Nephron (organoid): ENCODE measurements at regions not wholly inside any gene's neighbourhood (a gene's known extent, or its start where the extent isn't known, plus 50 kb on each side); places are given as distances from the start of the nearest gene placed in this dataset.
"Not testable (repeated sequence)": the region's sequence is repeated elsewhere in the genome, so short reads cannot be mapped to it uniquely, and the experiment has no call there.

Experiments
- H3K27ac Mint-ChIP-seq, 3 experiments: 2 replicates each; pipeline ENCODE4 v1.8.0; 2020; ENCODE audit warnings: mixed read lengths in 3 of 3, mild to moderate bottlenecking in 2 of 3, moderate library complexity in 1 of 3
- H3K27me3 Mint-ChIP-seq: 2 replicates; pipeline ENCODE4 v1.8.0; 2021; ENCODE audit warnings: low read depth, mild to moderate bottlenecking, moderate library complexity, mixed read lengths
- H3K36me3 Mint-ChIP-seq: 2 replicates; pipeline ENCODE4 v1.8.0; 2020; ENCODE audit warnings: low read depth, mixed read lengths
- H3K4me1 Mint-ChIP-seq: 2 replicates; pipeline ENCODE4 v1.8.0; 2020; ENCODE audit warnings: mixed read lengths
- H3K4me3 Mint-ChIP-seq, 3 experiments: 2 replicates each; pipeline ENCODE4 v1.8.0; 2020; ENCODE audit warnings: mild to moderate bottlenecking in 3 of 3, mixed read lengths in 3 of 3, moderate library complexity in 2 of 3
- H3K9me3 Mint-ChIP-seq: 2 replicates; pipeline ENCODE4 v1.8.0; 2020; ENCODE audit warnings: mixed read lengths
- CTCF ChIP-seq, 3 experiments: fragments of 200-600 bp; sonication (generic); IDR thresholded peaks; one replicate each; pipeline ENCODE4 v1.5.0; 2021; ENCODE audit warnings: antibody characterized with exemption in 3 of 3; ENCODE audit not compliant: unreplicated experiment in 3 of 3

GRCh38 chrX:115392871-115393270, 103.4 kb downstream of the LUZP4 start:
- H3K27ac Mint-ChIP-seq, result peak overlapping the region in 1 of 3 experiments; percentile 1
- H3K4me3 Mint-ChIP-seq, result no peak overlapping the region
- H3K27me3 Mint-ChIP-seq, result no peaks in the 10 kb centered on the region
- H3K36me3 Mint-ChIP-seq, result no peaks in the 10 kb centered on the region
- H3K4me1 Mint-ChIP-seq, result peaks cover 36% of the 10 kb centered on the region
- no peak for TF ChIP-seq CTCF (IDR thresholded peaks at IDR 0.05; ENCODE audit: unreplicated experiment in 3 of 3)
- no peaks in the 10 kb centered on the region for H3K9me3 Mint-ChIP-seq

GRCh38 chrX:115393271-115393670, 103.8 kb downstream of the LUZP4 start:
- no peaks in the 10 kb centered on the region for H3K9me3 Mint-ChIP-seq
- TF ChIP-seq CTCF (IDR thresholded peaks at IDR 0.05; ENCODE audit: unreplicated experiment in 3 of 3), result no peak
- no peaks in the 10 kb centered on the region for H3K36me3 Mint-ChIP-seq
- peak overlapping the region in 1 of 3 experiments; percentile 1 for H3K27ac Mint-ChIP-seq
- H3K4me3 Mint-ChIP-seq, result no peak overlapping the region
- H3K27me3 Mint-ChIP-seq, result no peaks in the 10 kb centered on the region
- peaks cover 34% of the 10 kb centered on the region for H3K4me1 Mint-ChIP-seq

- H3K36me3 Mint-ChIP-seq, H3K4me3 Mint-ChIP-seq, H3K9me3 Mint-ChIP-seq, H3K27me3 Mint-ChIP-seq: not testable (repeated sequence)
- Mint-ChIP-seq H3K4me1 (peaks cover 33% of the 10 kb centered on the region), H3K27ac (peak overlapping the region in 2 of 3 experiments; percentile 74 to 78)
These were observed 105.3 kb downstream of the LUZP4 start for GRCh38 chrX:115394806-115395205.

GRCh38 chrX:115399306-115399705, 109.8 kb downstream of the LUZP4 start:
- H3K27me3 Mint-ChIP-seq, result no peaks in the 10 kb centered on the region
- no peaks in the 10 kb centered on the region for H3K9me3 Mint-ChIP-seq
- H3K36me3 Mint-ChIP-seq, result no peaks in the 10 kb centered on the region
- TF ChIP-seq CTCF (IDR thresholded peaks at IDR 0.05; ENCODE audit: unreplicated experiment in 3 of 3), result no peak
- peak overlapping the region in 2 of 3 experiments; percentile 65 to 77 for H3K27ac Mint-ChIP-seq
- peaks cover 44% of the 10 kb centered on the region for H3K4me1 Mint-ChIP-seq
- H3K4me3 Mint-ChIP-seq, result no peak overlapping the region

GRCh38 chrX:115400960-115401359, 111.4 kb downstream of the LUZP4 start:
- TF ChIP-seq CTCF (IDR thresholded peaks at IDR 0.05; ENCODE audit: unreplicated experiment in 3 of 3), result no peak
- peaks cover 38% of the 10 kb centered on the region for H3K4me1 Mint-ChIP-seq
- no peak overlapping the region for H3K4me3 Mint-ChIP-seq
- no peaks in the 10 kb centered on the region for H3K9me3 Mint-ChIP-seq
- H3K36me3 Mint-ChIP-seq, result no peaks in the 10 kb centered on the region
- peak overlapping the region in 1 of 3 experiments; percentile 1 for H3K27ac Mint-ChIP-seq
- no peaks in the 10 kb centered on the region for H3K27me3 Mint-ChIP-seq

GRCh38 chrX:115402299-115402698, 112.8 kb downstream of the LUZP4 start:
- H3K4me1 Mint-ChIP-seq, result peaks cover 32% of the 10 kb centered on the region
- TF ChIP-seq CTCF (IDR thresholded peaks at IDR 0.05; ENCODE audit: unreplicated experiment in 3 of 3), result no peak
- no peak overlapping the region for H3K4me3 Mint-ChIP-seq
- no peaks in the 10 kb centered on the region for H3K36me3 Mint-ChIP-seq
- H3K27ac Mint-ChIP-seq, result peak overlapping the region in 1 of 3 experiments; percentile 33
- no peaks in the 10 kb centered on the region for H3K9me3 Mint-ChIP-seq
- no peaks in the 10 kb centered on the region for H3K27me3 Mint-ChIP-seq
